Chondrocyte (in vitro differentiated cells): ENCODE measurements at regions not wholly inside any gene's neighbourhood (a gene's known extent, or its start where the extent isn't known, plus 50 kb on each side); places are given as distances from the start of the nearest gene placed in this dataset.

Experiments
- DNase-seq: peaks from one replicate; pipeline ENCODE4 v3.0.0; 2021; ENCODE audit warnings: mixed read lengths, low spot score
- H3K27ac Mint-ChIP-seq: one replicate; pipeline ENCODE4 v1.8.0; 2021; ENCODE audit warnings: mild to moderate bottlenecking, moderate library complexity, mixed read lengths; ENCODE audit not compliant: unreplicated experiment
- H3K27me3 Mint-ChIP-seq: 2 replicates; pipeline ENCODE4 v1.8.0; 2021; ENCODE audit warnings: low read depth, mixed read lengths
- H3K36me3 Mint-ChIP-seq: 2 replicates; pipeline ENCODE4 v1.8.0; 2021; ENCODE audit warnings: low read depth, mixed read lengths
- H3K4me1 Mint-ChIP-seq: 2 replicates; pipeline ENCODE4 v1.8.0; 2021; ENCODE audit warnings: low read depth, mild to moderate bottlenecking, mixed read lengths
- H3K4me3 Mint-ChIP-seq: one replicate; pipeline ENCODE4 v1.8.0; 2021; ENCODE audit warnings: mild to moderate bottlenecking, moderate library complexity, mixed read lengths; ENCODE audit not compliant: unreplicated experiment
- H3K9me3 Mint-ChIP-seq: 2 replicates; pipeline ENCODE4 v1.8.0; 2021; ENCODE audit warnings: low read depth, mixed read lengths
- CTCF ChIP-seq: fragments of 200-600 bp; sonication (generic); IDR thresholded peaks from 2 replicates; pipeline ENCODE4 v1.5.0; 2021; ENCODE audit warnings: antibody characterized with exemption, mild to moderate bottlenecking, moderate library complexity

GRCh38 chr9:73030370-73031030, 77.6 kb upstream of the ALDH1A1 start:
- DNase-seq = no peak
- Mint-ChIP-seq H3K4me3 (no peak overlapping the region), H3K4me1 (no peaks in the 10 kb centered on the region), H3K9me3 (no peaks in the 10 kb centered on the region), H3K27ac (no peak overlapping the region), H3K36me3 (no peaks in the 10 kb centered on the region), H3K27me3 (peaks cover 19% of the 10 kb centered on the region)
- TF ChIP-seq CTCF = no peak

GRCh38 chr9:73029346-73029745, 76.5 kb upstream of the ALDH1A1 start:
- no peak for TF ChIP-seq CTCF
- no peaks in the 10 kb centered on the region for H3K9me3 Mint-ChIP-seq

GRCh38 chr9:73026375-73026774, 73.5 kb upstream of the ALDH1A1 start:
- peaks cover 5% of the 10 kb centered on the region for H3K4me1 Mint-ChIP-seq
- no peak for TF ChIP-seq CTCF
- H3K4me3 Mint-ChIP-seq = no peak overlapping the region
- no peaks in the 10 kb centered on the region for H3K9me3 Mint-ChIP-seq
- peaks cover 12% of the 10 kb centered on the region for H3K27me3 Mint-ChIP-seq
- no peak for DNase-seq
- no peaks in the 10 kb centered on the region for H3K36me3 Mint-ChIP-seq
- no peak overlapping the region for H3K27ac Mint-ChIP-seq

More at GRCh38 chr9:73029346-73029745, 76.5 kb upstream of the ALDH1A1 start:
- no peak overlapping the region for H3K27ac Mint-ChIP-seq
- H3K27me3 Mint-ChIP-seq = peaks cover 18% of the 10 kb centered on the region
- H3K4me1 Mint-ChIP-seq = no peaks in the 10 kb centered on the region
- no peak overlapping the region for H3K4me3 Mint-ChIP-seq
- H3K36me3 Mint-ChIP-seq = no peaks in the 10 kb centered on the region
- no peak for DNase-seq

GRCh38 chr9:73024601-73025034, 71.8 kb upstream of the ALDH1A1 start:
- Mint-ChIP-seq H3K27me3 (peaks cover 9% of the 10 kb centered on the region), H3K9me3 (no peaks in the 10 kb centered on the region), H3K4me1 (peaks cover 5% of the 10 kb centered on the region), H3K27ac (no peak overlapping the region), H3K4me3 (no peak overlapping the region), H3K36me3 (no peaks in the 10 kb centered on the region)
- no peak for TF ChIP-seq CTCF
- no peak for DNase-seq

GRCh38 chr9:73023025-73023541, 70.2 kb upstream of the ALDH1A1 start:
- Mint-ChIP-seq H3K9me3 (peaks cover 7% of the 10 kb centered on the region), H3K36me3 (no peaks in the 10 kb centered on the region), H3K4me3 (no peak overlapping the region), H3K27ac (no peak overlapping the region), H3K27me3 (peaks cover 13% of the 10 kb centered on the region), H3K4me1 (peaks cover 5% of the 10 kb centered on the region)
- TF ChIP-seq CTCF = peak; percentile 89
- no peak for DNase-seq
